B cell (primary cell): ENCODE measurements at regions not wholly inside any gene's neighbourhood (a gene's known extent, or its start where the extent isn't known, plus 50 kb on each side); places are given as distances from the start of the nearest gene placed in this dataset.

Source experiments
- ATAC-seq: fragments of 200-7000 bp; cut with Tn5 transposase; one replicate; pipeline ENCODE4 v1.10.0; 2021; ENCODE audit warnings: low read depth, mild to moderate bottlenecking, moderate number of reproducible peaks, moderate library complexity
- CTCF ChIA-PET: fragments of 350-600 bp; sonication (Branson Sonifier 250); formaldehyde crosslinking; loops from one replicate; lab custom pipeline; 2021; ENCODE audit warnings: antibody characterized with exemption, inconsistent platforms; lab: Charles Lee
- POLR2A ChIA-PET: fragments of 350-600 bp; sonication (Branson Sonifier 250); formaldehyde crosslinking; loops from one replicate; lab custom pipeline; 2021; ENCODE audit warnings: antibody characterized with exemption; lab: Charles Lee
- DNase-seq: peaks from one replicate; pipeline ENCODE4 v3.0.0; 2013
- H2AFZ ChIP-seq: 2 replicates; pipeline ENCODE4 v1.6.1; 2012; ENCODE audit warnings: mild to moderate bottlenecking, low read depth, low read length; ENCODE audit not compliant: insufficient read depth, poor library complexity, severe bottlenecking
- H3K27ac ChIP-seq, 2 donors: 1 replicate in 1 of 2; 2 replicates in 1 of 2; pipeline ENCODE4 v1.5.1; 2012 to 2013; ENCODE audit warnings: low read length in 2 of 2, mild to moderate bottlenecking in 2 of 2, moderate library complexity in 1 of 2
- H3K27me3 ChIP-seq, 4 experiments: fragments of 200-600 bp in 1 of 4; sonication (generic) in 1 of 4; replicated peaks in 1 of 4; 1 replicate in 2 of 4; 2 replicates in 2 of 4; pipeline versions ENCODE4 v1.6.1 to v1.7.0; 2013 to 2016; ENCODE audit warnings: low read length in 3 of 4, mild to moderate bottlenecking in 2 of 4, mixed read lengths in 1 of 4, moderate library complexity in 1 of 4; ENCODE audit not compliant: insufficient read depth in 4 of 4, control insufficient read depth in 3 of 4; ENCODE audit errors: control extremely low read depth in 1 of 4
- H3K36me3 ChIP-seq, 2 experiments: replicated peaks in 1 of 2; 1 replicate in 1 of 2; 2 replicates in 1 of 2; pipeline versions ENCODE4 v1.6.1 to v1.7.1; 2013; ENCODE audit warnings: low read length in 1 of 2; ENCODE audit not compliant: insufficient read depth in 2 of 2, control insufficient read depth in 1 of 2; ENCODE audit errors: control extremely low read depth in 1 of 2, extremely low read depth in 1 of 2
- H3K4me1 ChIP-seq, 2 donors: fragments of 200-600 bp in 1 of 2; sonication (generic) in 1 of 2; 1 replicate in 1 of 2; 2 replicates in 1 of 2; pipeline versions ENCODE4 v1.5.1 to v1.6.1; 2013 to 2017; ENCODE audit warnings: low read length in 2 of 2; ENCODE audit not compliant: control insufficient read depth in 2 of 2, insufficient read depth in 2 of 2
- H3K4me2 ChIP-seq: replicated peaks from 2 replicates; pipeline ENCODE3; 2012; ENCODE audit warnings: mild to moderate bottlenecking, low read depth, low read length; ENCODE audit not compliant: poor library complexity, severe bottlenecking
- H3K4me3 ChIP-seq, 5 experiments: fragments of 200-600 bp in 1 of 5; sonication (generic) in 1 of 5; 1 replicate in 3 of 5; 2 replicates in 2 of 5; pipeline versions ENCODE4 v1.5.1 to v1.7.0; 2011 to 2016; ENCODE audit warnings: low read length in 4 of 5, mild to moderate bottlenecking in 4 of 5, low read depth in 2 of 5, control low read depth in 1 of 5, moderate library complexity in 1 of 5; ENCODE audit not compliant: insufficient read depth in 1 of 5; ENCODE audit errors: control extremely low read depth in 1 of 5, extremely low read depth in 1 of 5
- H3K79me2 ChIP-seq: fragments of 200-600 bp; sonication (generic); one replicate; pipeline ENCODE4 v1.6.0; 2016; ENCODE audit warnings: low read length; ENCODE audit not compliant: control insufficient read depth, insufficient read depth
- H3K9ac ChIP-seq: fragments of 200-600 bp; sonication (generic); 2 replicates; pipeline ENCODE4 v1.6.1; 2017; ENCODE audit warnings: mild to moderate bottlenecking, low read length, moderate library complexity
- H3K9me3 ChIP-seq, 3 donors: one replicate each; pipeline versions ENCODE4 v1.6.1 to v1.7.1; 2013; ENCODE audit warnings: low read length in 2 of 3; ENCODE audit not compliant: control insufficient read depth in 2 of 3, insufficient read depth in 1 of 3; ENCODE audit errors: control extremely low read depth in 1 of 3
- H4K20me1 ChIP-seq: 2 replicates; pipeline ENCODE4 v1.6.0; 2012; ENCODE audit warnings: mild to moderate bottlenecking, low read length; ENCODE audit not compliant: insufficient read depth, control insufficient read depth, poor library complexity, severe bottlenecking
- H3K27ac Mint-ChIP-seq: one replicate; pipeline ENCODE4 v1.8.0; 2021; ENCODE audit warnings: mixed read lengths
- H3K27me3 Mint-ChIP-seq: one replicate; pipeline ENCODE4 v1.8.0; 2021; ENCODE audit warnings: mixed read lengths
- H3K4me1 Mint-ChIP-seq: one replicate; pipeline ENCODE4 v1.8.0; 2021; ENCODE audit warnings: mixed read lengths
- H3K4me3 Mint-ChIP-seq: one replicate; pipeline ENCODE4 v1.8.0; 2021; ENCODE audit warnings: mixed read lengths
- H3K9me3 Mint-ChIP-seq: one replicate; pipeline ENCODE4 v1.8.0; 2022; ENCODE audit warnings: mixed read lengths; ENCODE audit not compliant: insufficient read depth
- EZH2 ChIP-seq: IDR thresholded peaks from 2 replicates; pipeline ENCODE4 v1.6.1; 2012; ENCODE audit warnings: borderline replicate concordance, low read depth, mild to moderate bottlenecking, moderate library complexity, low read length; ENCODE audit not compliant: insufficient read depth, poor library complexity, severe bottlenecking
- WGBS: methylation state at CpG from one replicate; pipeline ENCODE4 v1.1.5; 2013; ENCODE audit warnings: missing lambda C conversion rate; ENCODE audit not compliant: insufficient coverage; 5-methylcytosine and 5-hydroxymethylcytosine counted together
- intact Hi-C: fragments of 100-400 bp; cut with micrococcal nuclease; formaldehyde crosslinking; loops from one replicate; pipeline ENCODE4 v1.10.0; 2022
- TF ChIP-seq, protein P1 (sequence below): fragments of 200-600 bp; IDR thresholded peaks from one replicate; pipeline ENCODE4 v1.8.0; 2022; ENCODE audit warnings: antibody characterized with exemption, mild to moderate bottlenecking

DNA sequence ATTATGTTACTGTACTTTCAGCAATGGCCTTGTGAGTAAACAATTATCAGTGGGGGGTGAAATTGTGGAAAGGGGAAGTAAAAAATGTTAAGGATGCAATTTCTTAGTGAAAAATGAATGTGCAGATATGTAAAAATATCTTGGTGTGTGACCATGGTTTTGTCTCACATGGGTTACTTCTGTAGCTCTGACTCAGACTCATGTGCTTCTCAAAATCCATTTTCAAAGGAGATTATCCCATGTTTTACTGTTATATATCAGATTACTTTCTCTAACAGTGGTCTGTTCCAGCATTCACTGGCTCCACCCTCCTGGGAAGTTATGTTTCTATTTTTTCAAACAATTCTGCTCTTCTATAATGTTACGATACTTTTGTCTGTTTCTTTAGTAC lies 298.2 kb upstream of the COL3A1 start:
- no peaks in the 10 kb centered on the region for H3K27me3 Mint-ChIP-seq
- H3K4me2 ChIP-seq, result no peak overlapping the region
- intact Hi-C loops, result no loop called here
- H2AFZ ChIP-seq, result no peak overlapping the region
- no peaks in the 10 kb centered on the region for H4K20me1 ChIP-seq
- ATAC-seq (no peak), DNase-seq (no peak)
- H3K27me3 ChIP-seq, result no peaks in the 10 kb centered on the region
- no peak overlapping the region for H3K9ac ChIP-seq
- no peak overlapping the region for H3K4me3 Mint-ChIP-seq
- TF ChIP-seq EZH2, result no peak
- TF ChIP-seq, protein P1, sequence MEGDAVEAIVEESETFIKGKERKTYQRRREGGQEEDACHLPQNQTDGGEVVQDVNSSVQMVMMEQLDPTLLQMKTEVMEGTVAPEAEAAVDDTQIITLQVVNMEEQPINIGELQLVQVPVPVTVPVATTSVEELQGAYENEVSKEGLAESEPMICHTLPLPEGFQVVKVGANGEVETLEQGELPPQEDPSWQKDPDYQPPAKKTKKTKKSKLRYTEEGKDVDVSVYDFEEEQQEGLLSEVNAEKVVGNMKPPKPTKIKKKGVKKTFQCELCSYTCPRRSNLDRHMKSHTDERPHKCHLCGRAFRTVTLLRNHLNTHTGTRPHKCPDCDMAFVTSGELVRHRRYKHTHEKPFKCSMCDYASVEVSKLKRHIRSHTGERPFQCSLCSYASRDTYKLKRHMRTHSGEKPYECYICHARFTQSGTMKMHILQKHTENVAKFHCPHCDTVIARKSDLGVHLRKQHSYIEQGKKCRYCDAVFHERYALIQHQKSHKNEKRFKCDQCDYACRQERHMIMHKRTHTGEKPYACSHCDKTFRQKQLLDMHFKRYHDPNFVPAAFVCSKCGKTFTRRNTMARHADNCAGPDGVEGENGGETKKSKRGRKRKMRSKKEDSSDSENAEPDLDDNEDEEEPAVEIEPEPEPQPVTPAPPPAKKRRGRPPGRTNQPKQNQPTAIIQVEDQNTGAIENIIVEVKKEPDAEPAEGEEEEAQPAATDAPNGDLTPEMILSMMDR, result no peak
- no peaks in the 10 kb centered on the region for H3K4me1 Mint-ChIP-seq
- H3K4me1 ChIP-seq, result no peaks in the 10 kb centered on the region
- CTCF ChIA-PET, result no interaction called here
- WGBS, result no CpG with 5 or more reads among the region's 1 CpG
- H3K9me3 ChIP-seq, result no peaks in the 10 kb centered on the region
- no peak overlapping the region for H3K27ac Mint-ChIP-seq
- no peaks in the 10 kb centered on the region for H3K79me2 ChIP-seq
- H3K4me3 ChIP-seq, result no peak overlapping the region
- POLR2A ChIA-PET, result no interaction called here
- no peaks in the 10 kb centered on the region for H3K36me3 ChIP-seq
- H3K27ac ChIP-seq, result no peak overlapping the region
- peaks cover 2% of the 10 kb centered on the region for H3K9me3 Mint-ChIP-seq

DNA sequence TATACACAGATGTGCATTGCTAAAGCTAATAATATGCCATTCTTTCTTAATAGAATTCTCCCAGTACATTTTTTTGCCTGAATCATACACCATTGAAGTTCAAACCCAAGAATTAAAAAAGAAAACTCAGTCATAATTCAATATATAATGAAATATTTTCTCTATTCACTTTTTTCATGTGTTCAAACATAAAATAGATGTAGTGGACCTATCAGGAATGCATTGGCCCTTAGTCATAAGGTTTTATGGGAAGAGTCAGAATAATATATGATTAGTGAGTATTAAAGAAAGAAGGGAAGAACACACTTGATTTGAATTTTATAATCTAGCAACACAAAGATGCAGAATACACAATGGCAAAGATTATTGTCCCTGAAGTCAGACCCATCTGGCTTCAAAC lies 297.0 kb upstream of the COL3A1 start:
- intact Hi-C loops, result no loop called here
- Histone ChIP-seq H2AFZ (no peak overlapping the region), H3K27me3 (no peaks in the 10 kb centered on the region), H3K9ac (no peak overlapping the region), H3K79me2 (no peaks in the 10 kb centered on the region), H3K4me2 (no peak overlapping the region), H3K36me3 (no peaks in the 10 kb centered on the region), H3K4me1 (no peaks in the 10 kb centered on the region), H3K4me3 (no peak overlapping the region), H3K9me3 (no peaks in the 10 kb centered on the region), H4K20me1 (no peaks in the 10 kb centered on the region), H3K27ac (no peak overlapping the region)
- no peak overlapping the region for H3K4me3 Mint-ChIP-seq
- ChIA-PET POLR2A (no interaction called here), CTCF (no interaction called here)
- TF ChIP-seq, protein P1, result no peak
- TF ChIP-seq EZH2, result no peak
- no peaks in the 10 kb centered on the region for H3K27me3 Mint-ChIP-seq
- no peak overlapping the region for H3K27ac Mint-ChIP-seq
- ATAC-seq, result no peak
- H3K9me3 Mint-ChIP-seq, result peaks cover 2% of the 10 kb centered on the region
- no peaks in the 10 kb centered on the region for H3K4me1 Mint-ChIP-seq
- DNase-seq, result no peak
